WTC11 (cell line): ENCODE measurements at regions not wholly inside any gene's neighbourhood (a gene's known extent, or its start where the extent isn't known, plus 50 kb on each side); places are given as distances from the start of the nearest gene placed in this dataset.

Experiments
- ATAC-seq: fragments of 200-7000 bp; cut with Tn5 transposase; 2 replicates; pipeline ENCODE4 v1.10.0; 2021; ENCODE audit warnings: mild to moderate bottlenecking, moderate library complexity
- CTCF ChIA-PET: fragments of 300-600 bp; sonication (Branson Sonifier 250); formaldehyde crosslinking; loops from one replicate; lab custom pipeline; 2021; ENCODE audit warnings: antibody characterized with exemption; lab: Charles Lee
- POLR2A ChIA-PET: fragments of 350-600 bp; sonication (Branson Sonifier 250); formaldehyde crosslinking; loops from one replicate; lab custom pipeline; 2021; ENCODE audit warnings: antibody characterized with exemption; lab: Charles Lee
- DNase-seq: peaks from one replicate; pipeline ENCODE4 v3.0.0; 2021; ENCODE audit warnings: low spot score
- H3K27ac Mint-ChIP-seq: 2 replicates; pipeline ENCODE4 v1.8.0; 2021; ENCODE audit warnings: mixed read lengths
- H3K27me3 Mint-ChIP-seq: 2 replicates; pipeline ENCODE4 v1.8.0; 2021; ENCODE audit warnings: low read depth, mild to moderate bottlenecking, moderate library complexity, mixed read lengths
- H3K36me3 Mint-ChIP-seq: 2 replicates; pipeline ENCODE4 v1.8.0; 2021; ENCODE audit warnings: mixed read lengths
- H3K4me1 Mint-ChIP-seq: 2 replicates; pipeline ENCODE4 v1.8.0; 2022; ENCODE audit warnings: mixed read lengths
- H3K4me3 Mint-ChIP-seq: 2 replicates; pipeline ENCODE4 v1.8.0; 2021; ENCODE audit warnings: mild to moderate bottlenecking, moderate library complexity, mixed read lengths
- H3K9me3 Mint-ChIP-seq: 2 replicates; pipeline ENCODE4 v1.8.0; 2021; ENCODE audit warnings: mixed read lengths
- ELF4 ChIP-seq: sonication (generic); formaldehyde crosslinking; IDR thresholded peaks from 2 replicates; pipeline ENCODE4 v1.8.1; 2022; ENCODE audit warnings: low read depth, mild to moderate bottlenecking, moderate library complexity, missing genetic modification reagents
- ESRRA ChIP-seq: sonication (generic); formaldehyde crosslinking; IDR thresholded peaks from 2 replicates; pipeline ENCODE4 v1.8.1; 2022; ENCODE audit warnings: mild to moderate bottlenecking, missing genetic modification reagents, borderline replicate concordance
- FOXJ3 ChIP-seq: sonication (generic); formaldehyde crosslinking; IDR thresholded peaks from 2 replicates; pipeline ENCODE4 v1.9.0; 2021; ENCODE audit warnings: missing genetic modification reagents, mild to moderate bottlenecking, borderline replicate concordance
- GRHL2 ChIP-seq: fragments of 250-450 bp; sonication (Bioruptor Pico); IDR thresholded peaks from 2 replicates; pipeline ENCODE4 v1.8.0; 2022; ENCODE audit warnings: mild to moderate bottlenecking, moderate library complexity; ENCODE audit not compliant: insufficient replicate concordance, severe bottlenecking
- KAT7 ChIP-seq: sonication (generic); formaldehyde crosslinking; IDR thresholded peaks from 2 replicates; pipeline ENCODE4 v1.8.1; 2023; ENCODE audit warnings: missing genetic modification reagents, mild to moderate bottlenecking, borderline replicate concordance
- MXD4 ChIP-seq: fragments of 250-450 bp; sonication (Bioruptor Pico); IDR thresholded peaks from 2 replicates; pipeline ENCODE4 v1.8.0; 2021; ENCODE audit warnings: mild to moderate bottlenecking, moderate library complexity, borderline replicate concordance
- MYBL2 ChIP-seq: sonication (generic); formaldehyde crosslinking; IDR thresholded peaks from 2 replicates; pipeline ENCODE4 v1.8.1; 2023; ENCODE audit warnings: mild to moderate bottlenecking, moderate library complexity, missing genetic modification reagents
- OVOL2 ChIP-seq: fragments of 250-450 bp; sonication (Bioruptor Pico); IDR thresholded peaks from 2 replicates; pipeline ENCODE4 v1.9.0; 2021; ENCODE audit warnings: mild to moderate bottlenecking, borderline replicate concordance
- TP53 ChIP-seq: sonication (generic); formaldehyde crosslinking; IDR thresholded peaks from 2 replicates; pipeline ENCODE4 v1.8.1; 2023; ENCODE audit warnings: mild to moderate bottlenecking, missing genetic modification reagents
- ZBTB21 ChIP-seq: sonication (generic); formaldehyde crosslinking; IDR thresholded peaks from 2 replicates; pipeline ENCODE4 v1.8.1; 2023; ENCODE audit warnings: mild to moderate bottlenecking, missing genetic modification reagents, borderline replicate concordance
- ZNF232 ChIP-seq: sonication (generic); formaldehyde crosslinking; IDR thresholded peaks from 2 replicates; pipeline ENCODE4 v1.8.0; 2022; ENCODE audit warnings: mild to moderate bottlenecking, missing genetic modification reagents
- ZNF317 ChIP-seq: sonication (generic); formaldehyde crosslinking; IDR thresholded peaks from 2 replicates; pipeline ENCODE4 v1.8.1; 2023; ENCODE audit warnings: low read depth, mild to moderate bottlenecking, moderate library complexity, missing genetic modification reagents, borderline replicate concordance
- ZNF396 ChIP-seq: fragments of 250-450 bp; sonication (Bioruptor Pico); IDR thresholded peaks from 2 replicates; pipeline ENCODE4 v1.8.0; 2021; ENCODE audit warnings: mild to moderate bottlenecking, moderate library complexity, borderline replicate concordance
- ZNF423 ChIP-seq: fragments of 250-450 bp; sonication (Bioruptor Pico); IDR thresholded peaks from 2 replicates; pipeline ENCODE4 v2.1.2; 2022; ENCODE audit warnings: mild to moderate bottlenecking, moderate library complexity
- ZNF425 ChIP-seq: fragments of 250-450 bp; sonication (Bioruptor Pico); conservative IDR thresholded peaks from 2 replicates; pipeline ENCODE4 v1.9.0; 2021; ENCODE audit warnings: mild to moderate bottlenecking
- TF ChIP-seq, protein P1 (sequence below): sonication (generic); formaldehyde crosslinking; conservative IDR thresholded peaks from 2 replicates; pipeline ENCODE4 v1.8.1; 2023; ENCODE audit warnings: mild to moderate bottlenecking, low read depth, missing genetic modification reagents, moderate library complexity
- TF ChIP-seq, protein P2 (sequence below): sonication (generic); formaldehyde crosslinking; IDR thresholded peaks from 2 replicates; pipeline ENCODE4 v1.8.1; 2022; ENCODE audit warnings: missing genetic modification reagents, borderline replicate concordance
- TF ChIP-seq, protein P3 (sequence below): sonication (generic); formaldehyde crosslinking; IDR thresholded peaks from 2 replicates; pipeline ENCODE4 v1.8.0; 2022; ENCODE audit warnings: mild to moderate bottlenecking, missing genetic modification reagents

- ATAC-seq, result no peak
- no peaks in the 10 kb centered on the region for H3K36me3 Mint-ChIP-seq
- H3K27ac Mint-ChIP-seq, result no peak overlapping the region
- no peaks in the 10 kb centered on the region for H3K27me3 Mint-ChIP-seq
- H3K4me3 Mint-ChIP-seq, result no peak overlapping the region
- ChIA-PET POLR2A (no interaction called here), CTCF (no interaction called here)
- no peak for DNase-seq
- TF ChIP-seq FOXJ3 (CRISPR knock-in tag), result no peak
- TF ChIP-seq ELF4 (CRISPR knock-in tag), result no peak
- TF ChIP-seq ESRRA (CRISPR knock-in tag), result no peak
- no peak for TF ChIP-seq TP53 (CRISPR knock-in tag)
- TF ChIP-seq ZNF232 (CRISPR knock-in tag), result no peak
- TF ChIP-seq ZNF317 (CRISPR knock-in tag), result no peak
- no peak for TF ChIP-seq MXD4
- TF ChIP-seq OVOL2 (CRISPR knock-in tag), result no peak
- no peak for TF ChIP-seq KAT7
- no peak for TF ChIP-seq GRHL2 (CRISPR knock-in tag)
- no peak for TF ChIP-seq ZNF423 (CRISPR knock-in tag)
- TF ChIP-seq, protein P1, sequence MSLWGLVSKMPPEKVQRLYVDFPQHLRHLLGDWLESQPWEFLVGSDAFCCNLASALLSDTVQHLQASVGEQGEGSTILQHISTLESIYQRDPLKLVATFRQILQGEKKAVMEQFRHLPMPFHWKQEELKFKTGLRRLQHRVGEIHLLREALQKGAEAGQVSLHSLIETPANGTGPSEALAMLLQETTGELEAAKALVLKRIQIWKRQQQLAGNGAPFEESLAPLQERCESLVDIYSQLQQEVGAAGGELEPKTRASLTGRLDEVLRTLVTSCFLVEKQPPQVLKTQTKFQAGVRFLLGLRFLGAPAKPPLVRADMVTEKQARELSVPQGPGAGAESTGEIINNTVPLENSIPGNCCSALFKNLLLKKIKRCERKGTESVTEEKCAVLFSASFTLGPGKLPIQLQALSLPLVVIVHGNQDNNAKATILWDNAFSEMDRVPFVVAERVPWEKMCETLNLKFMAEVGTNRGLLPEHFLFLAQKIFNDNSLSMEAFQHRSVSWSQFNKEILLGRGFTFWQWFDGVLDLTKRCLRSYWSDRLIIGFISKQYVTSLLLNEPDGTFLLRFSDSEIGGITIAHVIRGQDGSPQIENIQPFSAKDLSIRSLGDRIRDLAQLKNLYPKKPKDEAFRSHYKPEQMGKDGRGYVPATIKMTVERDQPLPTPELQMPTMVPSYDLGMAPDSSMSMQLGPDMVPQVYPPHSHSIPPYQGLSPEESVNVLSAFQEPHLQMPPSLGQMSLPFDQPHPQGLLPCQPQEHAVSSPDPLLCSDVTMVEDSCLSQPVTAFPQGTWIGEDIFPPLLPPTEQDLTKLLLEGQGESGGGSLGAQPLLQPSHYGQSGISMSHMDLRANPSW (CRISPR knock-in tag), result no peak
- 0 out of 2 replicates have a peak, but pooled peaks cover 3% of the 10 kb centered on the region for H3K4me1 Mint-ChIP-seq
- H3K9me3 Mint-ChIP-seq, result no peaks in the 10 kb centered on the region
Measured at GRCh38 chr11:119892311-119892808, 163.4 kb upstream of the NECTIN1 start.

DNA sequence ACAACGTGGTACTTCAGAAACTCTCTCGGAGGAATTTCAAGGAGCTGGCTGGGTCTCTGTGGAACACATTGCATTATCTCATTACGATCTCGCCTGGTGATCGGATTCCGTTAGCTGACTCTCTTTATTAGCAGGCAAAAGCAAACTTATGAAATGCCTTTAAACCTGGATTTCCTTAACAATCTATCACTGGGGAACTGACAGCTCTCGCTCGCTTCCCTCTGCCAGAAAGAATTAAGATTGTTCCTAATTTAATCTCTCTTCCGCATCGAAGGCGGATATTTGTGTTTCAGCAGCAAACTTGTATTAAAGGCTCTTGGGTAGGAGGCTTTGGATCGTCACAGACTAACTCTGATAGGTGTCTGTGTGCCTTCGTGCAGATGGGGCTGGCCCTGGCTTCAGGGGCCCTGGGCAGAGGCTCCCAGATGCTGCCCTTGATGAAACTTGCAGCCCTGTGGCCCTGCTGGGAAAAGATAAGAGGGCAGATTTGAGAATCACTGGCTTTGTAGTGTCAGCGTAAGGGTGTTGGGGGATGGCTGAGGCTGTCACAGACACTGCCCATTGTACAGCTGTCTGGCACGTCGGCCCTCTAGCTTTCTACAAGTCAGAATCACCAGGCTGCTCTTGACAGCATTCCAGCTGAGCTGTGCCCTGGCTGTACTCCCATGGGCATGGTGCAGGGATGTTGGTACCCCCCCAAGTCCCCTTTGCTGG lies 162.2 kb upstream of the NECTIN1 start:
- Mint-ChIP-seq H3K27me3 (no peaks in the 10 kb centered on the region), H3K36me3 (no peaks in the 10 kb centered on the region)

DNA sequence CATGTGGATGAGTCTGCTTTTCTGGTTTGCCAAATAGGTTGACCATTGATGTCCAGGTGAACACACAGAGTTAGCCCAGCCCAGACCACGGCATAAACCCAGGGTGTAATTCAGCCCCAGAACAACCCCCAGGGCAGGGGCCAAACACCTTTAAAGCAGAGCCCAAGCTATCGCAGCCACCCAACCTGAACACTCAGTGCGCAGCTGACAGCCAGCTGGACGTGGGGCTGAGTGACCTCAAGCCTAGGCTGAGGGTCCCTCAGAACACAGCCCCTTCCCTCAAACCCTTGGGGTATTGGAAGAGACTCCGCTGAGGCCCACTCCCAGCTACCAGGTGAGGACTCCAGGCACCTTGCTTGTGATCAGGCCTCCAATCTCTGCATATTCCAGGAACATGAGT lies 161.5 kb upstream of the NECTIN1 start:
- Mint-ChIP-seq H3K36me3 (no peaks in the 10 kb centered on the region), H3K27ac (no peak overlapping the region), H3K4me3 (no peak overlapping the region), H3K9me3 (no peaks in the 10 kb centered on the region), H3K4me1 (no peaks in the 10 kb centered on the region), H3K27me3 (no peaks in the 10 kb centered on the region)
- ChIA-PET CTCF (no interaction called here), POLR2A (no interaction called here)
- no peak for DNase-seq
- ATAC-seq, result no peak
- TF ChIP-seq ZNF425, result no peak
- TF ChIP-seq, protein P2, sequence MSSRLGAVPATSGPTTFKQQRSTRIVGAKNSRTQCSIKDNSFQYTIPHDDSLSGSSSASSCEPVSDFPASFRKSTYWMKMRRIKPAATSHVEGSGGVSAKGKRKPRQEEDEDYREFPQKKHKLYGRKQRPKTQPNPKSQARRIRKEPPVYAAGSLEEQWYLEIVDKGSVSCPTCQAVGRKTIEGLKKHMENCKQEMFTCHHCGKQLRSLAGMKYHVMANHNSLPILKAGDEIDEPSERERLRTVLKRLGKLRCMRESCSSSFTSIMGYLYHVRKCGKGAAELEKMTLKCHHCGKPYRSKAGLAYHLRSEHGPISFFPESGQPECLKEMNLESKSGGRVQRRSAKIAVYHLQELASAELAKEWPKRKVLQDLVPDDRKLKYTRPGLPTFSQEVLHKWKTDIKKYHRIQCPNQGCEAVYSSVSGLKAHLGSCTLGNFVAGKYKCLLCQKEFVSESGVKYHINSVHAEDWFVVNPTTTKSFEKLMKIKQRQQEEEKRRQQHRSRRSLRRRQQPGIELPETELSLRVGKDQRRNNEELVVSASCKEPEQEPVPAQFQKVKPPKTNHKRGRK (CRISPR knock-in tag), result no peak
- TF ChIP-seq ZNF396, result no peak
- TF ChIP-seq MYBL2 (CRISPR knock-in tag), result no peak
- TF ChIP-seq, protein P1 (CRISPR knock-in tag), result no peak
- TF ChIP-seq, protein P3, sequence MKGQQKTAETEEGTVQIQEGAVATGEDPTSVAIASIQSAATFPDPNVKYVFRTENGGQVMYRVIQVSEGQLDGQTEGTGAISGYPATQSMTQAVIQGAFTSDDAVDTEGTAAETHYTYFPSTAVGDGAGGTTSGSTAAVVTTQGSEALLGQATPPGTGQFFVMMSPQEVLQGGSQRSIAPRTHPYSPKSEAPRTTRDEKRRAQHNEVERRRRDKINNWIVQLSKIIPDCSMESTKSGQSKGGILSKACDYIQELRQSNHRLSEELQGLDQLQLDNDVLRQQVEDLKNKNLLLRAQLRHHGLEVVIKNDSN (CRISPR knock-in tag), result no peak

More for the DNA sequence above, 162.2 kb upstream of the NECTIN1 start:
- H3K4me1 Mint-ChIP-seq, result no peaks in the 10 kb centered on the region
- CTCF ChIA-PET, result no interaction called here
- POLR2A ChIA-PET, result no interaction called here
- no peak overlapping the region for H3K4me3 Mint-ChIP-seq
- no peaks in the 10 kb centered on the region for H3K9me3 Mint-ChIP-seq
- DNase-seq, result no peak
- TF ChIP-seq MXD4 (no peak), ZBTB21 (no peak)
- H3K27ac Mint-ChIP-seq, result no peak overlapping the region
- no peak for ATAC-seq
